ENCODE measurements at regions not wholly inside any gene's neighbourhood (a gene's known extent, or its start where the extent isn't known, plus 50 kb on each side); places are given as distances from the start of the nearest gene placed in this dataset.

DNA sequence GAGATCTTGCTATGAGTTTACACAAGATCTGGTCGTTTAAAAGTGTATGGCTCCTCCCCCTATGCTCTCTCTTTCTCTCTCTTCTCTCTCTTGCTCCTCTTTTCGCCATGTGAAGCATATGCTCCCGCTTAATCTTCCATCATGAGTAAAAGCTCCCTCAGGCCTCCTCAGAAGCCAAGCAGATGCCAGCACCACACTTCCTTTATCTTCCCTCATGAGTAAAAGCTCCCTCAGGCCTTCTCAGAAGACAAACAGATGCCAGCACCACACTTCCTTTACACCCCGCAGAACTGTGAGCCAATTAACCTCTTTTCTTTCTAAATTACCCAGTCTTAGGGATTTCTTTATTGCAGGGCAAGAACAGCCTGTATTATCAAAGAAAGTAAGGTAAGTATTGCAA lies 152.4 kb downstream of the SEC23A start:
- no peak for ATAC-seq (ENCODE audit: low read depth)
- no peak overlapping the region for H2AK9ac ChIP-seq (replicated peaks; ENCODE audit: low read depth, low read length, poor library complexity)
- H2AK5ac ChIP-seq (ENCODE audit: low read depth, low read length) = no peak overlapping the region
- H3K36me3 ChIP-seq (ENCODE audit: control insufficient read depth, insufficient read depth, low read length) = no peaks in the 10 kb centered on the region
- no peaks in the 10 kb centered on the region for H3K4me1 ChIP-seq (ENCODE audit: control insufficient read depth, insufficient read depth, low read length)
- dilution Hi-C loops (cut with HindIII; ENCODE audit: low sequenced_read_pairs, unreplicated experiment) = no loop called here
- no peak overlapping the region for H2BK20ac ChIP-seq (ENCODE audit: low read depth, low read length)
- no peak overlapping the region for H2BK120ac ChIP-seq (ENCODE audit: low read depth, low read length)
- no peak overlapping the region for H3K4me2 ChIP-seq (ENCODE audit: low read depth, low read length)
- H2BK5ac ChIP-seq (ENCODE audit: low read depth, low read length, poor library complexity, severe bottlenecking) = no peak overlapping the region
- TF ChIP-seq RCOR1 (IDR thresholded peaks at IDR 0.05; ENCODE audit: insufficient replicate concordance, low read length) (no peak), RAD21 (IDR thresholded peaks at IDR 0.05; ENCODE audit: low read length) (no peak), NFE2L2 (IDR thresholded peaks at IDR 0.05; ENCODE audit: low read depth, low read length) (no peak), CHD1 (IDR thresholded peaks at IDR 0.05; ENCODE audit: low read depth, low read length) (no peak), CEBPB (IDR thresholded peaks at IDR 0.05; ENCODE audit: low read depth, low read length) (no peak), BHLHE40 (IDR thresholded peaks at IDR 0.05; ENCODE audit: low read depth, low read length) (no peak)
- ChIA-PET POLR2A (ENCODE audit: unreplicated experiment) (no interaction called here), CTCF (interaction anchor here (1.6 kb wide), 1 partner anchor 9 kb away, joined by 4 read pairs; no protein-coding TSS in a partner anchor)
- no peak overlapping the region for H3K56ac ChIP-seq (ENCODE audit: extremely low read depth, insufficient read depth, low read length)
- H3K4me3 ChIP-seq (ENCODE audit: insufficient read depth, low read depth, low read length) = no peak overlapping the region
- H4K8ac ChIP-seq (ENCODE audit: low read depth in 2 of 2, low read length in 2 of 2) = no peak overlapping the region
- H3K9me3 ChIP-seq (ENCODE audit: control insufficient read depth, insufficient read depth, low read length) = no peaks in the 10 kb centered on the region
- H2BK15ac ChIP-seq (ENCODE audit: low read depth, low read length) = no peak overlapping the region
- H2AFZ ChIP-seq (replicated peaks; ENCODE audit: low read length, poor library complexity) = no peak overlapping the region
- DNase-seq = no peak
- H4K5ac ChIP-seq (ENCODE audit: low read depth, low read length) = no peak overlapping the region
- H3K14ac ChIP-seq (replicated peaks; ENCODE audit: low read depth, low read length) = no peak overlapping the region
- H3K9me1 ChIP-seq (ENCODE audit: insufficient read depth, low read length) = no peaks in the 10 kb centered on the region
- no peak overlapping the region for H3K23ac ChIP-seq (ENCODE audit: low read depth, low read length)
- no peak overlapping the region for H3K27ac ChIP-seq (ENCODE audit: insufficient read depth, low read length)
- WGBS, 2 experiments (ENCODE audit: extremely low coverage in 2 of 2, insufficient read length in 1 of 2) = 100% methylated on average over 1 of the region's 4 CpGs; no CpG with 5 or more reads in 1 of the 2 experiments
- intact Hi-C loops (cut with micrococcal nuclease) = no loop called here
- no peaks in the 10 kb centered on the region for H3K79me1 ChIP-seq (ENCODE audit: low read depth in 1 of 2, low read length in 2 of 2)
- no peak overlapping the region for H3K9ac ChIP-seq (ENCODE audit: low read depth, low read length)
- H4K91ac ChIP-seq (ENCODE audit: insufficient read depth, low read depth, low read length) = no peak overlapping the region
- no TSS peak for BruUV-seq (replicated peaks)
- no peaks in the 10 kb centered on the region for H4K20me1 ChIP-seq (ENCODE audit: insufficient read depth, low read length)
- H3K27me3 ChIP-seq (ENCODE audit: control insufficient read depth, insufficient read depth, low read length) = no peaks in the 10 kb centered on the region
- H3K4ac ChIP-seq (ENCODE audit: low read depth, low read length) = no peak overlapping the region
- H3K18ac ChIP-seq (ENCODE audit: low read depth, low read length) = no peak overlapping the region
- in situ Hi-C loops (cut with MboI; ENCODE audit: low sequenced_read_pairs) = no loop called here
